ENCODE measurements at regions not wholly inside any gene's neighbourhood (a gene's known extent, or its start where the extent isn't known, plus 50 kb on each side); places are given as distances from the start of the nearest gene placed in this dataset.

DNA sequence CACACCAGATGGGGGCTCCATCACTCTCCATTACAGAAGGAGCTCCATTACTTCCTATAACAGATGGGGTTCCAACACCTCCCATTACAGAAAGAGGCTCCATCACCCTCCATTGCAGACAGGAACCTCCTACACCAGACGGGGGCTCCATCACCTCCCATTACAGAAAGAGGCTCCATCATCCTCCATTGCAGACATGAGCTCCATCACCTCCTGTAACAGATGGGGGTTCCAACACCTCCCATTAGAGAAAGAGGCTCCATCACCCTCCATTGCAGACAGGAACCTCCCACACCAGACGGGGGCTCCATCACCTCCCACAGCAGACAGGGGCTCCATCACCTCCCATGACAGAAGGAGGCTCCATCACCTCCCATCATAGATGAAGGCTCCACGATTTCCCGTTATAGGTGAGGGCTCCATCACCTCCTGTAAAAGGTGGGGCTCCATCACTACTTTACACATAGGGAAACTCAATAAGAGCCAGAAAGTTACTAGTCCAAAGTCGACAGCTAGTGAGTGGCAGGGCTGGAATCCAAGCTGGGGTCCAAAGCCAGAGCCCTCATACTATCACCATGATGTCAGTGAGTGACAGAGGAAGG lies 224.8 kb downstream of the RBFOX3 start:
- TF ChIP-seq, protein P1, sequence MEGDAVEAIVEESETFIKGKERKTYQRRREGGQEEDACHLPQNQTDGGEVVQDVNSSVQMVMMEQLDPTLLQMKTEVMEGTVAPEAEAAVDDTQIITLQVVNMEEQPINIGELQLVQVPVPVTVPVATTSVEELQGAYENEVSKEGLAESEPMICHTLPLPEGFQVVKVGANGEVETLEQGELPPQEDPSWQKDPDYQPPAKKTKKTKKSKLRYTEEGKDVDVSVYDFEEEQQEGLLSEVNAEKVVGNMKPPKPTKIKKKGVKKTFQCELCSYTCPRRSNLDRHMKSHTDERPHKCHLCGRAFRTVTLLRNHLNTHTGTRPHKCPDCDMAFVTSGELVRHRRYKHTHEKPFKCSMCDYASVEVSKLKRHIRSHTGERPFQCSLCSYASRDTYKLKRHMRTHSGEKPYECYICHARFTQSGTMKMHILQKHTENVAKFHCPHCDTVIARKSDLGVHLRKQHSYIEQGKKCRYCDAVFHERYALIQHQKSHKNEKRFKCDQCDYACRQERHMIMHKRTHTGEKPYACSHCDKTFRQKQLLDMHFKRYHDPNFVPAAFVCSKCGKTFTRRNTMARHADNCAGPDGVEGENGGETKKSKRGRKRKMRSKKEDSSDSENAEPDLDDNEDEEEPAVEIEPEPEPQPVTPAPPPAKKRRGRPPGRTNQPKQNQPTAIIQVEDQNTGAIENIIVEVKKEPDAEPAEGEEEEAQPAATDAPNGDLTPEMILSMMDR (IDR thresholded peaks at IDR 0.05), result no peak
- H3K4me3 ChIP-seq, result no peak overlapping the region
- DNase-seq (no peak), ATAC-seq (no peak)
- peaks cover 48% of the 10 kb centered on the region for H3K27me3 ChIP-seq (ENCODE audit: low read depth)
- intact Hi-C loops (cut with DNase I), result no loop called here
- H3K9me3 ChIP-seq, result no peaks in the 10 kb centered on the region
- H3K36me3 ChIP-seq, result no peaks in the 10 kb centered on the region
- H3K4me1 ChIP-seq, result no peaks in the 10 kb centered on the region
- H3K27ac ChIP-seq, result no peak overlapping the region

DNA sequence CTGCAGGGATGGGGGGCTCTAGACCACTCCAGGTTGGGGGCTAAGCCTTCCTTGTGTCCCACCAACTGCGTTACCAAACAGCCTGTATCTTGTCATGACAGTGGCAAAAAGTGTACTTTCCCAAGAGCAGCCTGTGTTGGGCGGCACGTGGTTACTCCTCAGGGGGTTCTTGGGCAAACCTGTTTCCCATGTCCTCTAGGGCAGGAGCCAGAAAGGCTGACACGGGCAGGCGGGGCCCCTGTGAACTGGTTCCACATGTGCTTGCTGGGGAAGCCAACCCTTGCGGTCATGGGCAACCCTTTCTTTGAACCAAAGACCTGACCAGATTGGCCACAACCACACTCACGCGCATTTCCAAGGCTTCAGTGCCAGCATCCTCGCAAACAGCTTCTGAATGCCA lies 228.5 kb downstream of the RBFOX3 start:
- DNase-seq (no peak), ATAC-seq (no peak)
- no peaks in the 10 kb centered on the region for H3K9me3 ChIP-seq
- no peaks in the 10 kb centered on the region for H3K4me1 ChIP-seq
- intact Hi-C loops (cut with DNase I), result no loop called here
- H3K27me3 ChIP-seq (ENCODE audit: low read depth), result peaks cover 51% of the 10 kb centered on the region
- no peaks in the 10 kb centered on the region for H3K36me3 ChIP-seq
- TF ChIP-seq, protein P1 (IDR thresholded peaks at IDR 0.05), result no peak
- no peak overlapping the region for H3K4me3 ChIP-seq
- H3K27ac ChIP-seq, result no peak overlapping the region

DNA sequence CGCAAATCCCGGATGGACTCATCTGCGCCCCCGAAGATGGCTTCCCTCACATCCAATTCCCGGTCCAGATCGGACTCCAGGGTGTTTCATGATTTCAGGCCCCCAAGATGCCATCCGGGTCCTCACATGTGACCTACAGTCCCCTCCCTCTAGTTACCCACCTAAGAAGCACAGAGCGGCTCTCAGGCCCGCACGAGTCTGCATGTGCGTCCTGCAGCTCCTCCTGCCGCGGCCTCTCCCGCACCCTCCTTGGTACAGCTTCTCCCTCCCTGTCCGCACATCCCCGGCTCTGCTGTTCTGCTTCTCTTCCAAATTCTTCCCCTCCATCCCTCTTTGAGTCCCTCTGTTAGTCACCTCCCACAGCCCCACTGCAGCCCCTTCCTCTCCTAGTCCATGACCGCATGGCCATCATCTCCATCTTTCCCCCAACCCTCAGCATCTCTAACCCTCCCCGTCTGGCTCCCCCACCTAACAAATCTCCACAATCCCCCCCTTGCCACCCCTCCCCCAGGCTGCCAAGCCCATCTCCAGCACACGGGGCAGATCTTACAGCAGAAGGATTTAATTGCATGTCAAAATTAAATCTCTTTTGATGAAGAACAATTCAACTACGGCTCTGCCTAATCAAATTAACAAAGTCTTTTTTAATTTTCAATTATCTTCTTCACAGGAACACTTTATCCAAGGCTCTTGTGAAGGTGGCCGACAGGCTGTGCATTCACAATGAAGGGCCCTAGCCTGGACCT lies 231.0 kb downstream of the RBFOX3 start:
- intact Hi-C loops (cut with DNase I), result no loop called here

DNA sequence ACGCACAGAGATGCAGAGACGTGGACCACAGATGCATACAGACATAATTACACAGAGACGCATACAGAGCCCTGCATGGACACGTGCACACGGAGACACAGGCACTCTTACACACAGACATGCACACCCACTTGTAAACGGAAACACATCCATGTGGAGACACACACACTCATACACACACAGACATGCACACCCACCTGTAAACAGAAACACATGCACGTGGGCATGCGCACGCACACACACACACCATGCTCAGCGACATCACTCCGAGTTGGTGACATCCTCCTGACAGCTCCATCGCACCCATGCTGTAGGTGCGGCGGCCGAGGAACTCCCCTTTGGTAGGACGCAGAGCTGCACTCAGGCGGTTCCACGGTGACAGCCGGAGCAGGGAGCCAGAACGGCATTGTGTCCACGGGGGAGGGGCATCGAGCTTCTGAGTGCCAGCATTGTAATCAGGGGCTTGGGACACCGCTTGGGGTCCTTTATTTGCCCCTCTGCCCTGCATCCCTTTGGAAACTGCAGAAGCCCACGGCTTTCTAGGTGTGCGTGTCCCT lies 233.5 kb downstream of the RBFOX3 start:
- intact Hi-C loops (cut with DNase I), result no loop called here
- TF ChIP-seq, protein P1 (IDR thresholded peaks at IDR 0.05), result no peak
- Histone ChIP-seq H3K27me3 (ENCODE audit: low read depth) (peaks cover 60% of the 10 kb centered on the region), H3K9me3 (no peaks in the 10 kb centered on the region), H3K4me1 (no peaks in the 10 kb centered on the region), H3K27ac (no peak overlapping the region), H3K36me3 (no peaks in the 10 kb centered on the region), H3K4me3 (no peak overlapping the region)
- DNase-seq (no peak), ATAC-seq (no peak)

More for the DNA sequence above, 231.0 kb downstream of the RBFOX3 start:
- peaks cover 58% of the 10 kb centered on the region for H3K27me3 ChIP-seq (ENCODE audit: low read depth)
- TF ChIP-seq, protein P1 (IDR thresholded peaks at IDR 0.05), result no peak
- no peak for DNase-seq
- no peak for ATAC-seq
- no peak overlapping the region for H3K27ac ChIP-seq
- H3K36me3 ChIP-seq, result no peaks in the 10 kb centered on the region
- H3K9me3 ChIP-seq, result no peaks in the 10 kb centered on the region
- no peaks in the 10 kb centered on the region for H3K4me1 ChIP-seq
- H3K4me3 ChIP-seq, result no peak overlapping the region

DNA sequence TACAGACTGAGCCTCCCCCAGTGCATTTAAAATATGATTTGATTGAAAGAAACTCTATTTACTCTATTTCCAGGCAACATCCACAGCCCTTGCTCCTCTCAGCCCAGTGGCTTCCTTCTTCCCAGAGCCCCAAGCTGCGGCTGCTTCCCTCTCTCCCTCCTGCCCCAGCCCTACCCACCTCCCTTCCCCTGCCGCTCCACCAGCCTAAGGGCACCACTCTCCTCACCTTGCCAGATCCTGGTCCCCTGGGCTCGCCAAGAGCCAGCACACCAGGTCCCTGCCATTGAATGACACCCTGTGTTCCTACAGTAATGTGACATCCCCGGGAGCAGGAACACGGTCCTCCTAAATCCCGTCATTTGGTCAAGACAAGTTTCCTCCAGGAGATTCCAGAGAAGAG lies 236.0 kb downstream of the RBFOX3 start:
- ATAC-seq (no peak), DNase-seq (no peak)
- TF ChIP-seq, protein P1 (IDR thresholded peaks at IDR 0.05), result no peak
- Histone ChIP-seq H3K36me3 (no peaks in the 10 kb centered on the region), H3K4me3 (no peak overlapping the region), H3K4me1 (no peaks in the 10 kb centered on the region), H3K9me3 (no peaks in the 10 kb centered on the region), H3K27ac (no peak overlapping the region), H3K27me3 (ENCODE audit: low read depth) (peaks cover 40% of the 10 kb centered on the region)
- intact Hi-C loops (cut with DNase I), result no loop called here

Data from lower lobe of right lung (tissue), 2 donors.